Stimulated activated effector memory CD8-positive, alpha-beta T cell treated with anti-CD3 and anti-CD28 coated beads, Interleukin-12 subunit alpha, Interleukin-12 subunit beta, amount 100 ng/mL, for 72 hours (primary cell): ENCODE measurements at regions not wholly inside any gene's neighbourhood (a gene's known extent, or its start where the extent isn't known, plus 50 kb on each side); places are given as distances from the start of the nearest gene placed in this dataset.

Experiments used
- ATAC-seq: fragments of 150-1000 bp; cut with Tn5 transposase; 2 replicates; pipeline ENCODE4 v1.10.0; 2021
- DNase-seq, 2 donors: peaks; one replicate each; pipeline ENCODE4 v3.0.0; 2021 to 2022; ENCODE audit warnings: low spot score in 2 of 2
- H3K27ac Mint-ChIP-seq: one replicate; pipeline ENCODE4 v1.8.0; 2022; ENCODE audit warnings: mild to moderate bottlenecking, mixed read lengths
- H3K36me3 Mint-ChIP-seq: one replicate; pipeline ENCODE4 v1.8.0; 2022; ENCODE audit warnings: mild to moderate bottlenecking, mixed read lengths
- H3K4me1 Mint-ChIP-seq: one replicate; pipeline ENCODE4 v1.8.0; 2022; ENCODE audit warnings: mixed read lengths
- H3K4me3 Mint-ChIP-seq: one replicate; pipeline ENCODE4 v1.8.0; 2022; ENCODE audit warnings: mild to moderate bottlenecking, mixed read lengths
- H3K9me3 Mint-ChIP-seq: one replicate; pipeline ENCODE4 v1.8.0; 2022; ENCODE audit warnings: mixed read lengths

- H3K9me3 Mint-ChIP-seq: peaks cover 11% of the 10 kb centered on the region
- ATAC-seq: no peak
- no peak for DNase-seq
- no peak overlapping the region for H3K27ac Mint-ChIP-seq
- no peaks in the 10 kb centered on the region for H3K36me3 Mint-ChIP-seq
- H3K4me1 Mint-ChIP-seq: no peaks in the 10 kb centered on the region
- H3K4me3 Mint-ChIP-seq: no peak overlapping the region
Observed at GRCh38 chr13:64869539-64869938, 2360.6 kb downstream of the PCDH9 start.

GRCh38 chr13:64867856-64868255 is 2362.3 kb downstream of the PCDH9 start:
- ATAC-seq (no peak), DNase-seq (no peak)
- H3K9me3 Mint-ChIP-seq: peaks cover 10% of the 10 kb centered on the region
- no peaks in the 10 kb centered on the region for H3K4me1 Mint-ChIP-seq
- no peaks in the 10 kb centered on the region for H3K36me3 Mint-ChIP-seq
- no peak overlapping the region for H3K4me3 Mint-ChIP-seq
- no peak overlapping the region for H3K27ac Mint-ChIP-seq

GRCh38 chr13:64866331-64866730 is 2363.8 kb downstream of the PCDH9 start:
- Mint-ChIP-seq H3K9me3 (peaks cover 10% of the 10 kb centered on the region), H3K27ac (no peak overlapping the region), H3K4me1 (no peaks in the 10 kb centered on the region), H3K36me3 (no peaks in the 10 kb centered on the region), H3K4me3 (no peak overlapping the region)
- no peak for ATAC-seq
- DNase-seq: no peak

GRCh38 chr13:64855506-64855905 is 2374.6 kb downstream of the PCDH9 start:
- no peaks in the 10 kb centered on the region for H3K36me3 Mint-ChIP-seq
- DNase-seq: no peak

GRCh38 chr13:64850017-64850416 is 2380.1 kb downstream of the PCDH9 start:
- Mint-ChIP-seq H3K36me3 (no peaks in the 10 kb centered on the region), H3K27ac (no peak overlapping the region), H3K4me1 (no peaks in the 10 kb centered on the region), H3K4me3 (no peak overlapping the region), H3K9me3 (peaks cover 21% of the 10 kb centered on the region)
- DNase-seq: no peak
- ATAC-seq: no peak

More at GRCh38 chr13:64855506-64855905, 2374.6 kb downstream of the PCDH9 start:
- ATAC-seq: no peak
- H3K4me1 Mint-ChIP-seq: no peaks in the 10 kb centered on the region
- H3K9me3 Mint-ChIP-seq: peaks cover 18% of the 10 kb centered on the region
- H3K4me3 Mint-ChIP-seq: no peak overlapping the region
- no peak overlapping the region for H3K27ac Mint-ChIP-seq

- H3K36me3 Mint-ChIP-seq: no peaks in the 10 kb centered on the region
- H3K9me3 Mint-ChIP-seq: peaks cover 19% of the 10 kb centered on the region
- no peak overlapping the region for H3K4me3 Mint-ChIP-seq
- no peak for DNase-seq
- no peak overlapping the region for H3K27ac Mint-ChIP-seq
- no peak for ATAC-seq
- no peaks in the 10 kb centered on the region for H3K4me1 Mint-ChIP-seq
Observed at GRCh38 chr13:64849196-64849595, 2380.9 kb downstream of the PCDH9 start.

GRCh38 chr13:64847767-64848166 is 2382.4 kb downstream of the PCDH9 start:
- H3K4me1 Mint-ChIP-seq: no peaks in the 10 kb centered on the region
- no peak for ATAC-seq
- peaks cover 17% of the 10 kb centered on the region for H3K9me3 Mint-ChIP-seq
- no peak overlapping the region for H3K4me3 Mint-ChIP-seq
- no peaks in the 10 kb centered on the region for H3K36me3 Mint-ChIP-seq
- no peak for DNase-seq
- no peak overlapping the region for H3K27ac Mint-ChIP-seq

GRCh38 chr13:64845110-64845509 is 2385.0 kb downstream of the PCDH9 start:
- Mint-ChIP-seq H3K27ac (no peak overlapping the region), H3K4me1 (no peaks in the 10 kb centered on the region), H3K4me3 (no peak overlapping the region), H3K36me3 (no peaks in the 10 kb centered on the region), H3K9me3 (peaks cover 20% of the 10 kb centered on the region)
- ATAC-seq (no peak), DNase-seq (no peak)

GRCh38 chr13:64819081-64819480 is 2411.1 kb downstream of the PCDH9 start:
- peaks cover 17% of the 10 kb centered on the region for H3K9me3 Mint-ChIP-seq
- H3K4me3 Mint-ChIP-seq: no peak overlapping the region
- DNase-seq (no peak), ATAC-seq (no peak)
- H3K27ac Mint-ChIP-seq: no peak overlapping the region
- no peaks in the 10 kb centered on the region for H3K4me1 Mint-ChIP-seq
- no peaks in the 10 kb centered on the region for H3K36me3 Mint-ChIP-seq

- Mint-ChIP-seq H3K27ac (no peak overlapping the region), H3K4me3 (no peak overlapping the region), H3K4me1 (no peaks in the 10 kb centered on the region), H3K36me3 (no peaks in the 10 kb centered on the region), H3K9me3 (peaks cover 20% of the 10 kb centered on the region)
- DNase-seq (no peak), ATAC-seq (no peak)
Observed at GRCh38 chr13:64817691-64818090, 2412.4 kb downstream of the PCDH9 start.

- H3K4me1 Mint-ChIP-seq: no peaks in the 10 kb centered on the region
- DNase-seq: no peak
- no peaks in the 10 kb centered on the region for H3K36me3 Mint-ChIP-seq
- no peak overlapping the region for H3K4me3 Mint-ChIP-seq
- H3K27ac Mint-ChIP-seq: no peak overlapping the region
- H3K9me3 Mint-ChIP-seq: peaks cover 17% of the 10 kb centered on the region
- ATAC-seq: no peak
Observed at GRCh38 chr13:64810750-64811149, 2419.4 kb downstream of the PCDH9 start.

- Mint-ChIP-seq H3K4me3 (no peak overlapping the region), H3K9me3 (peaks cover 16% of the 10 kb centered on the region), H3K36me3 (no peaks in the 10 kb centered on the region), H3K27ac (no peak overlapping the region), H3K4me1 (no peaks in the 10 kb centered on the region)
- DNase-seq (no peak), ATAC-seq (no peak)
Observed at GRCh38 chr13:64808704-64809103, 2421.4 kb downstream of the PCDH9 start.

- ATAC-seq (no peak), DNase-seq (no peak)
- Mint-ChIP-seq H3K27ac (no peak overlapping the region), H3K4me3 (no peak overlapping the region), H3K36me3 (no peaks in the 10 kb centered on the region), H3K4me1 (no peaks in the 10 kb centered on the region), H3K9me3 (peaks cover 12% of the 10 kb centered on the region)
Observed at GRCh38 chr13:64801768-64802167, 2428.4 kb downstream of the PCDH9 start.

GRCh38 chr13:64798422-64798821 is 2431.7 kb downstream of the PCDH9 start:
- Mint-ChIP-seq H3K27ac (no peak overlapping the region), H3K36me3 (no peaks in the 10 kb centered on the region), H3K4me1 (no peaks in the 10 kb centered on the region), H3K4me3 (no peak overlapping the region), H3K9me3 (peaks cover 13% of the 10 kb centered on the region)
- no peak for ATAC-seq
- DNase-seq: no peak

- no peak overlapping the region for H3K27ac Mint-ChIP-seq
- DNase-seq (no peak), ATAC-seq (no peak)
Observed at GRCh38 chr13:64793592-64793991, 2436.5 kb downstream of the PCDH9 start.

GRCh38 chr13:64793131-64793530 is 2437.0 kb downstream of the PCDH9 start:
- Mint-ChIP-seq H3K4me1 (no peaks in the 10 kb centered on the region), H3K36me3 (no peaks in the 10 kb centered on the region)

More at GRCh38 chr13:64793592-64793991, 2436.5 kb downstream of the PCDH9 start:
- Mint-ChIP-seq H3K4me1 (no peaks in the 10 kb centered on the region), H3K36me3 (no peaks in the 10 kb centered on the region), H3K4me3 (no peak overlapping the region), H3K9me3 (peaks cover 26% of the 10 kb centered on the region)

GRCh38 chr13:64791373-64791772 is 2438.8 kb downstream of the PCDH9 start:
- no peaks in the 10 kb centered on the region for H3K36me3 Mint-ChIP-seq
- no peak overlapping the region for H3K27ac Mint-ChIP-seq
- H3K9me3 Mint-ChIP-seq: peaks cover 24% of the 10 kb centered on the region
- ATAC-seq: no peak
- H3K4me3 Mint-ChIP-seq: no peak overlapping the region
- no peaks in the 10 kb centered on the region for H3K4me1 Mint-ChIP-seq
- DNase-seq: no peak

More at GRCh38 chr13:64793131-64793530, 2437.0 kb downstream of the PCDH9 start:
- ATAC-seq (no peak), DNase-seq (no peak)
- Mint-ChIP-seq H3K9me3 (peaks cover 26% of the 10 kb centered on the region), H3K4me3 (no peak overlapping the region), H3K27ac (no peak overlapping the region)
